Fibroblast of upper back skin (primary cell): ENCODE measurements at regions not wholly inside any gene's neighbourhood (a gene's known extent, or its start where the extent isn't known, plus 50 kb on each side); places are given as distances from the start of the nearest gene placed in this dataset.

Experiments
- DNase-seq: peaks from one replicate; pipeline ENCODE4 v3.0.0-alpha.2; 2013

DNA sequence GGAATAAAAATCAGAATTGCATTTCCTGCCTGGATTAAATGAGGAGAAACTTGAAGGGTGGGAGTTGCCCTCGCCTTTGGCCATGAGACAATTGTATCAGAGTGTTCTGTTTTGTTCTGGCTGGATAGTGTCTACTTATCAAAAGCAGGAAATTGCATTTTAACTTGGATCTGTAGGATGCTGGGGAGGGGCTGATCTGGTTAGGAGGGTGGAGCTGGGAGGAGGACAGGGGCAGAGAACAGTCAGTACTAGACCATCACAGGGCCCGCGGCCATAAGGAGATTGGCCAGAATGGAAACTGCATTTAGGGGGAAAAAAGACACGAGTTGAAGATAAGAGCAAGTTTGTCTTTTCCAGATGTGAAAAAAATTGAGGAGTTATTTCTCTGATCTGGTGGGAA is 199.1 kb upstream of the POU3F3 start:
- no peak for DNase-seq

DNA sequence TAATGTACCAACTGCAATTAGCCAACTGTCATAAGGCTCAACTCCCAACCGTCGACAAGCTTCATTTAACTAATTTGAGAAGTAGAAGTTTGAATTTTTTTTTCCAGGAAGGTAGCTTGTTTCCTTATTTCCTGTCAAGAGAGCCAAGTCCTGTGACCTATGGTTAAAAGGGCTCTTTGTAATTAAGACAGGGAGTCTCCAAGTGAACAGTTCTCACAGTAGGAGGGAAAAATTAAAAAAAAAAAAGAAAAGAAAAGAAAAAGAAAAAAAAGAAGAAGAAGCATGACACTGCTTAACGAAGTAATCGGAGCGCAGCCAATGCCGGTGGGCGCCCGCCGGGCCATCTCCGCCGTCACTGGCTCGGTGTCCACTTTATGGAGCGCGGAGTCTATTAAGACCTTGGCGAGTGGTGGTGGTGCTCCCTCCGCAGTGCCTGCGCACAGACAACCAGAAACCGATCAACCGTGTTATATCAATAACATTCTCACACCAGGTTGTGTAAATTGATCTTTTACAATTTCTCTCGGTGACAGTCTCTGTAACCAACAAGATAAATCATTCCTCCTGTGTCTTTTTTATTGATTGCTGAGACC is 197.2 kb upstream of the POU3F3 start:
- DNase-seq = no peak

DNA sequence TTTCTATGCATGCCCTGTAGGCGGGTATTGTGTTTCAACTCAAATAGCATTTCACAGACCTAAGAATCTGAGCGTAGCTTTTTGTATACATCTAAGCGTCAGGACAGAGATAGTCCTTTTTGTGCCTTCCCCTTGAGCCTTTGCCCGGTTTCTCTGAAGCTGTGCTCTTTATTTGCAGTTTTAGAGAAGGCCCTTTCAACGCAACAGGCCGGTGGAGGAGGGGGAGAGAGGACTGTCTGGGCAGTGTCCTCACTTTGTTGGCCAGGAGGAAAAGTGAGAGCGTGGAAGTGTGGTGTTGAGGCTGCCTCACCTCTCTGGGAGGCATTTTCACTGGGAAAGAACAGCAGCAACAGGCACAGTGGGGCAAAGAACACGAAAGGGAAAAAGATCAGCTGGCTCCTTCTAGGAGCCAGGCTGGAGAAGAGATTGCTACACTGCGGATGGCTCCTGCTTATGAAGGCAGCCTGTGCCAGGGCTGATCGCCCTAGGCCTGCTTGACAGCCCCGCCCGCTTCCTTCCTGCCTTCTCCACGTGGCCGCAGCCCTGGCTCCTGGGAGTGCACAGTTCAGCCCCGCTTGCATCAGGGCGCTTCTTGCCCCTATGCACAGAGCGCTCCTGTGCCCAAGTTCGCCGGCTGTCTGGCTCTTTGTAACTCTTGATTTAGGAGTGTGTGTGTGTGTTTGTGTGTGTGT is 195.6 kb upstream of the POU3F3 start:
- no peak for DNase-seq

DNA sequence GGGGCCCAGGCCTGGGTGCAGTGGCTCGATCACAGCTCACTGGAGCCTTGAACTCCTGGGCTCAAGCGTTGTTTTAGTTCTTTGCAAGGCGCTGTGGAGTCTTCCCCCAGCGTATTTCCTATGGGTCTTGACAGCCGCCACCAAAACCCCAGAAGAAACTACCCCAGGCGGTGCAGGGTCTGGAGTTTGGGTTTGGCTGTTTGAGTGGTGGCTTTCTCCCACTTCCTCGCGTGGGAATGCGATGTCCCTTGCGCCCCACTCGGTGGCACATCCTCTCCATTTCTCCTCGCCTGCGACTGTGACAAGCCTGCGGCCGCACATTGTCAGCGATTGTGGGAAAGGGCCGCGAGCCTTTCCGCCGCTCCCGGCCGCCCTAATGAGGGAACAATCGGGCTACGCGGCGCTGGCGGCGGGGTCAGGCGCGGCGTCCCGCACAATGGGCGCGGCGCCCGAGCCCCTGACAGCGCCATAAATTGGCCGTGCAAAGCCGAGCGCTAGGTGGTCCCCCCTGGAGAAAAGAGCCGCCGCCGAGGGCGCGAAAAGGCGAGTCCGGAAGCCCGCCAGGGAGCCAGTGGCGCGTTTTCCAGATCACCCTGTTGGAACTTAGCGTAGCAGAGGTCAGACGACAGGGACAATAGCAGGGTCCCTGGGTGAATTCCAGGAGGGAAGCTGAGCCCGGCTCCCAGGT is 194.9 kb upstream of the POU3F3 start:
- no peak for DNase-seq

DNA sequence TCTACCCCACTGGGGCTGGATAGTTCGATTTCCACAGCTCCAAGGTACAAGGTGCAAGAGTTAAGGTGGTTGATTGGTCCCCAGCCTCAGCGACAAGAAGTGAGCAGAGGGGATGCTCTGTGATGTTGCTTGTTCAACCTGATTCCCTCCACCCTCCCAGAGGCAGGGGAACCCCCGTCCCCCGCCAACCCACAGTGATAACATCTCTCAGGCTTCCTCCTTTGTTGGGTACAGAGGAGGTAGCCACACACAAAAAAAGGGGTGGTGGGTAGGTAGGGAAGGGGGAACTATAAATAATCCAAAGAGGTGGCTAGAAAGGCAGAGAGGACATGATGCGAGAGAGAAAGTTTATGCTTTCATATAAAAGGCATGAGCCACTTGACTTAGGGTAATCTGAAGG is 192.9 kb upstream of the POU3F3 start:
- DNase-seq = no peak

DNA sequence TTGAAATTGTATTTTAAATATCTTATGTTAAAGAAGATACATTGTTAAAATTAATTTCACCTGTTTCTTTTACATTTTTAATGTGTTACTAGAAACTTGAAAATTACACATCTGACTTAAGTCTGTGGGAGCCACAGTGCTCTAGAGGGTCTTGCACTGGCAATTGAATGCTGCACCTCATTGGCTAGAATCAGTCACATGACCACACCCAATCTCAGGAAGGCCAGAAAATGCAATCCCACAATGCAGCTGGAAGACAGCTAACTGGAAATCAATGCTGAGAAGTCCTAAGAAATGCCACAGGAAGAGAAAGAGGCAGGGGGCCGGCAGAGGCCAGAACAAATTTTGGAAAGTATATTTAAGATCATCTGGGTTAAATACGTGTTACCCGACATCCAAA is 189.2 kb upstream of the POU3F3 start:
- DNase-seq = no peak

DNA sequence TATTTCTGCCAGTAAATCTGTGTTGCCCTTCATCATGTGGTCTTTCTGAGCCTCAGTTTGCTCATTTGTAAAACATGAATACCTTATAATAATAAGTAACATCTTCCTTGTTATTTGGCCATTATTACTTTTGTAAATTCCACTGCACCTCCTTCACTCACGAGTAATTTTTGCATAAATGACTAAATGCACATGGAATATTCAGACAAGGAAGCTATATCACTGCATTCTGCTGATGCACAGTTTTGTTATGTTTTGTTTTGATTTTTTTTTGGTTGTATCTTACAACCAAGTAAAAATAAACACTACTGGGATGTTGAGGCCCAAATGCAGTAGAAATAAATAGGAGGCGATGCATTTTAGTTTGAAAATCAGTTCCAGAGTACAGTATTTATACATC is 185.3 kb upstream of the POU3F3 start:
- no peak for DNase-seq

DNA sequence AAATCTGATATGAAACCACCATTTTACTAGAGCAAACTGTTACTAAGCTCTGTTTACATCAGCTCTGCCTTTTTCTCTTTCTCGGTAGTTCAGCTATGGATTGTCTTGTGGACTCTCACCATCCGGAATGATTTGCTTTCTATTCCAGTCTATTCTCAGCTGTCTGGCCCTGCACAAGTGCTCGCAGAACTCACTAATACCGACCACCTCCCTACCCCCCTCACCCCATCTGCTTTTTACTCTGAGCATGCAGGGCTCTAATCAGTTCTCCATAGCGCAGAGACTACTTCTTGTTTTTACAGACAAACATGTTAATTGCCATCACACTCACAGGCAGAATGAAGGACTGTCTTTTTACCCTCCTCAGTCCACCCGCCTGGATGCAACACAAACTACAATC is 180.7 kb upstream of the POU3F3 start:
- no peak for DNase-seq

DNA sequence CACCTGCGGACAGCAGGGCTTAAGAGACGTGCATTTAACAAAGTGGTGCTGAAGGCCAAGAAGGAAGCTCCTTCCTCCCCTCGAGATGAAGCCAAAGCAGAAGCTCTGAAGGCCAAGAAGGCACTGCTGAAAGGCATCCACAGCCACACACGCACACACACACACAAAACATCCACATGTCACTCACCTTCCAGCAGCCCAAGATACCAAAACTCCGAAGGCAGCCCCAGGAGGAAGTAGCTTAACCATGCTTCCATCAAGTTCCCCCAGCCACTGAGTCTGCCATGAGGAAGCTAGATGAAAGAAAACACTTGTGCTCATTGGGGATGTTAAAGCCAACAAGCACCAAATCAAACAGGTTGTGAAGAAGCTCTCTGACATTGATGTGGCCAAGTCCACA is 175.7 kb upstream of the POU3F3 start:
- DNase-seq = no peak

DNA sequence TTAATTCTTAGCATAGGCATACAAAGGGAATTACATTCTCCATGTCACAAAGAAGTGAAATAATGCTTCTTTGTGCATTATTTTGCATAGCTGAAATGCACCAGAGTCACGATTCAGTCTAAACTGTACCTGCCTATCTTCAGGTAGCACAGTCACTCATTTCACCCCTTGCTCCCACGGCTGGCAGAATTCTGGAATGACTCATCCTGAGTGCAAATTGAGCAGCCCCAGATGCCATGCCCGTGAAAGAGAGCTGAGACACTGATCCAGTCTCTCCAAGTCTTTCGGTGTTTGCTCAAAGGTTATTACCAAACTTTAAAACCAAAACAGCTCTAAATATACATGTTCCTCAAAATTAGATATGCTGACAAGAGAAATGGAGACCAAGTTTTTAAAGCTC is 168.3 kb upstream of the POU3F3 start:
- DNase-seq = no peak

DNA sequence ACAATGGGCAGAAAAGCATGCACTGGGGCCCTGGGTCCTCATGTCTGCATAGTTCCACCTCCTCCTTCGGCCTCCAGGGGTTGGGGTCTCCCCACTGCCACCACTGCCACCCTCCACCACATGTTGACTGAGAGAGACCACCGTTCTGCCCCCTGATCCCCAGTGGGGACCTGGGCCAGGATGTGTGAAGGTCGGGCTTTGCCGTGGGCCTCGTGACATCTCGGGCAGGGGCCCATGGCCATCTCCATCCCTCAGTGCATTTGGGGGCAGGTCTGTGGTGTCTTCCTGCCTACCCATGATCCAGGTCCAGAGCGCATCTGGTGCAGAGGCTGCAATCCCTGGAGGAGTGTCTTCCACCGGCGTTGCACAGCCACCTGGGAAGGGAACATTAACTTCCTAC is 166.8 kb upstream of the POU3F3 start:
- no peak for DNase-seq

DNA sequence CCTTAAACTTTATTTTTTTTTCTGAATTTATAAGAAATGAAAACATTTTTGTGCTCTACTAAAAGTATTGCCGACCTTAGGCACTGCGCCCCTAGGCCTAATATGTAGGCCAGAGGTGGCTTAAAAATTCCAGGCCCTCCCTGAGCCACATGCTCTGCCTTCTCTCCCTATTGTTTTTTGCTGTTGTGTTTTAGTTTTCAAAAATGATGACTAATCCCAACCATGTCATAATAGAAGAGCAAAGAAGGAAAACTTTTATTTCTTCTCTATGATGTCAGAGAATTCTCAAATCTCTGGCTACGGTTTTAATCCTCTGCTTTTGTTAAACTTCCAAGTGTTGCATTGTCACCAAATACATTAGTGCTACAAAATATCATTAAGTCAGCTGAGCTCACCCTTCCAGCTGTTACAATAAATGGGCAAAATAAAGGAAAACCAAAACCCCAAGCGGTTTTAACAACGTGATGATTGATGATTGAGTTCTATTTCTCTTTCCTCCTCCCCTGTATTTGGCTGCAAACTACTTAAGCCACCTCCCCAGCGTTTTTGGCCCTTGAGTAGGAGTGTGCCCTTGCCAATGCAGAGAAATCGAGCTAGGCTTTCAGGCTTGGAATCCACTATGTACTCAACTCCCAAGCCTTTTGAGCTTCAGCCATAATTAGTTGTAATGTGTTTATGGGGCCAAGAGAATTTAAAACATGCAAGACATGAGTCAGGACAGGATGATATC is 163.5 kb upstream of the POU3F3 start:
- peak; percentile 2 for DNase-seq

DNA sequence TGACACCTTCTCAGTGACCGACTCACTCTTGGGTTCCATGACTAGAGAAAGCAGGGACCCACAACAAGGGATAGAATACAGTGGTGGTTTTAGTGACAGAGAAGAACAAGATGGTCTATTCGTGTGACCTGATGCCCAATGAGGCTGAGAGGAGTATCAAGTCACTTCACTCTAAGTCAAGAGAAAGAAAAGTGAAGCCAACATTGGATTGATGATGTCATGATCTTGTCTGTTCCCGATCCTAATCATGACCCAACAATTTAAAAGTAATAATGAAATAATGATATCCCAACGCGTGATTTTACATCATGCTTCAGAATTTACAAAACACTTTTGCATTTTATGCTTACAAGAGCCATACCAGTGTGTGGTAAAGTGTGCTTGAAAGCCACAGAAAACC is 155.6 kb upstream of the POU3F3 start:
- no peak for DNase-seq

DNA sequence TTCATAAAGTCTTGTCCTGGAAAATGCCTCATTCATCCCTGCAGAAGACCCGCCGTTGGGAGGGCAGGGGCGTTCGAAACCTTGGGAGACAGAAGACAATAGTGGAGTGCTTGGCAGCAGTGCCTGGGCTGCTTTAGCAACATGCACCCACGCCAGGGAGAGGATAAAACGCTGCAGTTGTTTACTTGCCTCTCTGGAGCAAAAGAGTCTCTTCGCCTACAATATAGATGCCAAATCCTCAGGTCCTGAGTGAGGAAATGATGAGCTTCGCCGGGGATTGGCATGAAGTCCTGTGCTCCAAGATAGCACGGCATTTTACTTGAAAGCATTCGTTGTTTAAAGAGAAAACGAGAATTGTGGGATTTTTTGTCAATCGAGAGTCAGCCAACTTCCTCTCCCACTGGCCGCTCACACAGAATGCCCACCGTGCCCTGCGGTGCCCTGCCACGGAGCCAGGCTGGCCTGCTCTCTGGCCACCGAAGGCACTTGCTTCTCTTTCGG is 152.5 kb upstream of the POU3F3 start:
- DNase-seq = no peak

DNA sequence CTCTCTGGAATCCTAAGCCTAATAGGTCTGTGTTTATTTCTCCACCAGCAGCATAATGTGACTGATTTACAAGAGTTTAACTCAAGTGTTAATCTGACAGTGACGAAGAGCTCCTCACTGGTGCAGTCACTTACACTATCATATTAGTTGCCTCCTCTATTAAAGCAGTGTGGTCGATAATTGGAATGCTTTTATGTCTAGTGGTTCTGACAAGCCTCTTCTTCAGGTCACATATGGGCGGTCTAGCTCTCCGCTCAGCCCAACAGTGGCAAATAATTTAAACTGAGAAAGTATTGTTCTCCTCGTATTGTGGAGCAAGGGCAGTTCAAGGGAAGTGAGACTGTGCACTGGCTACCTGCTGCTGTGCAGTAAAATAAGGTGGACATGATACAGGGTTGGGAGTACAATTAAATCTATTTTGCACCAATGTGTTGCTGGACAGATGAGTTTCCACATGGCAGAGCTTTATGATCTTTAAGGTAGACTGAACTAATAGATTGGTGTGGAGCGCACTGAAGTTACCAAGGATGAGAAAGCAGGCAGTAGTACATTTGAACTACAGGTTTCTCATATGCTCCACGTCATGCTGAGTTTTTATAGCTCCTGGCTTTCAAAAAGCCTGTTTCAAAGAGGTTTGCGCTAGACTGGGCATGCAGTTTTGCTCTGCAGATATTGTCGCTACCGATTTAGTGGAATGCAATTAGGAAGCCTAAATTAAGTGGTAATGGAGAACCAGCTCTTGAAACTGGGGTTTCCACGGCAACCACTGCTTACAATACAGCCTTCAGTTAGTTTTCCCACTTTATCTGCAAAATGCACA is 151.7 kb upstream of the POU3F3 start:
- DNase-seq = no peak

DNA sequence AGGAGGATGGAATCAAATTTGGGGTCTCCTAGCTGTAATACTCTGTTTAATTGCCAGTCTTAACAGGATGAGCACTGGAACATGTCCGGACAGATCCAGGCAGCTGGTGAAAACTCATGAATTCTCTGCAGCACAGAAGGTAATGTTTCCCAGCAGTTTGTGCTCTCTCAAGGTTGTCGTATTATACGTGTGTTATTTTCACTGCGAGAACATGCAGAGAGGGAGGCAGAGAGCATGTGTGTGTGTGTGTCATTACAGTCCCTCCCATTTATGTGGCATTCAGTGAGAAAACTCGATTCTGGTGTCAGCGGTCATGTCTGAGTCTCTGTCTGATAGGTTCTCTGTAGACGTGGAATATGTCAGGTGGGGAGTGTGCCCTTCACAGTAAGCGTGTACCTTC is 150.2 kb upstream of the POU3F3 start:
- DNase-seq = no peak

DNA sequence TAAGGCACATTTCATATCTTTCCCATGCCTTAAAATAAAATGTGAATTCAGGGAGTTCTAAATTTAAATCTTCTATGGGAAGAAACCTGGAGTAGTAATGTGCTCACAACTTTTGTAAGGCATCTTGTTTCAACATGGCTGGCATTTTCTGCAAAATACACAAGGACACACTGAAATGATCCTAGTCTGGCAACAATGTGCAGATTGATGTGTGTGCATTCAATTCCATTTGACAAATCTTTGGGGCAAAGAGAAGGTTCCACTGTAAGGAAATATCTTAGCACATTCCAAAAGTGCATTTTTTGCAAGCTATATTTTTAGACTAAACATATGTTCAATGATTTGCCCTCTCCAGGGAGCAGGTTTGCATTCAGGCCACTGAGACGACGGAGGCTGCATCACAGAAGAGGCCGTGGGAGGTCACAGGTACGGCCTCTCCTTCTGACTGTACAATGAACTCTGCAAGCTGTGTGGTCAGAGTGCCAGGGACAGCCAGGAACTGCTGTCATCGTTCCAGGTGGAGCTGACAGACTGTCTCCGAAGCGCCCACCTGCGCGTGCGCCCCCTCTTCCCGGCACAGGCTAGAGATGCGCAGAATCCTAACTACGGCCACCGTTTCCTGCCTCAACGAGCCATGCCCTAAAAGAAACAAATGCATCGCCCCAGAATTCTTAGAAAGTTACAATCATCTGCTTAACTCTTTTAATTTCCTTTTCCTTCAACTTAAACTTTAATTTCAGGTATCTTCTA is 149.2 kb upstream of the POU3F3 start:
- no peak for DNase-seq

DNA sequence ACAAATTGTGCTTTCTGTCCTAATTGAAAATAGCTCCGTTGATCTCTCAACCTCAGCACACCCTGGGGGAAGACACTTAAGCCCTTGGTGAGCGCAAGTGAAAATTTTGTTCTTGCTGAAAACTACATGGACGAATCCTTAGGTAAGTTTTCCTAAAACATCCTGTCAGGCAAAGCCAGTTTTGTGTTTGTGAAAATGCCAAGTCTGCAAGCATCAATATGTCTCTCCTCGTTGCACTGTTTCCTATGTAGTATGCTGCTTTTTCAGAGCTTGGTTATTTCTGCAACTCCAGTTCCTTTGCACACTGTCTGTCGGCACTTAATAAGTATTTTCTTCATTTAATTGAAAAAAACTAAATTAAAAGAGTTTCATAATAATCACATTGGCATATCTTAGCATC is 146.9 kb upstream of the POU3F3 start:
- DNase-seq = no peak

DNA sequence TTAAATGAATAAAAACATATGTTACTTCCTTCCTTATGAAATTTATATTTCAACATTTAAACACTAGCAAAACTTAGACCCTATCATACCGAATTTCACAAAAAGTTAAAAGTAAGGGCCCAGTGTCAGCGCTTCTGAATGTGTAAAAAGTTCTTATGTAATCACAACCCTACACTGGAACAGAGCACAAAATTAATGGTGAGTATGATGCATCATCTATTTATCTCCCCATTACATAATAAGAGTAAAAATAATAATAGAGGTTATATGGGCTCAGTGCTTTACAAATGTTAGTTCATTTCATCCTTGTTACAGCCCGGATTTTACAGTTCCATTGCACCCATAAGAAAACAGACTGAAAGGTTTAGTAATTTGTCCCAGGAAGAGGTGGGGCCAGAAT is 144.9 kb upstream of the POU3F3 start:
- DNase-seq = no peak

DNA sequence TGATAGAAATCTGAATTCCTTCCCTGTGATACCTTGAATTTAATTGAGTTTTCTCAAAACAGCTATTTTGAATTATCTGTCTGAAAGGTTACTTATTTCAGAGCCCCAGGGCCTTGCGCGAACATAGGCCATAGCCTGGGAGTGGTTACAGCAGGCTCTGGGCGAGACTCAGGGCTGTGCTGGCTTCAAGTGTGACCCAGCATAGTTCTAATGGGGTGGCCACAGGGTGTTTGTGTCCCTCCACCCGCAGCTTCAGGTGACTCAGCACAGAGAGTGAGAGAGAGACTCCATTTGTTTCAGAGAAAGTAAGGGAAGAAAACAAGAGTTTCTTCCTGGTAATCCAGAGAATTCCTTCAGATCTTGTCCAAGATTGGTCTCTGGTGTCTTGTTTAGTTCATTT is 137.9 kb upstream of the POU3F3 start:
- no peak for DNase-seq

DNA sequence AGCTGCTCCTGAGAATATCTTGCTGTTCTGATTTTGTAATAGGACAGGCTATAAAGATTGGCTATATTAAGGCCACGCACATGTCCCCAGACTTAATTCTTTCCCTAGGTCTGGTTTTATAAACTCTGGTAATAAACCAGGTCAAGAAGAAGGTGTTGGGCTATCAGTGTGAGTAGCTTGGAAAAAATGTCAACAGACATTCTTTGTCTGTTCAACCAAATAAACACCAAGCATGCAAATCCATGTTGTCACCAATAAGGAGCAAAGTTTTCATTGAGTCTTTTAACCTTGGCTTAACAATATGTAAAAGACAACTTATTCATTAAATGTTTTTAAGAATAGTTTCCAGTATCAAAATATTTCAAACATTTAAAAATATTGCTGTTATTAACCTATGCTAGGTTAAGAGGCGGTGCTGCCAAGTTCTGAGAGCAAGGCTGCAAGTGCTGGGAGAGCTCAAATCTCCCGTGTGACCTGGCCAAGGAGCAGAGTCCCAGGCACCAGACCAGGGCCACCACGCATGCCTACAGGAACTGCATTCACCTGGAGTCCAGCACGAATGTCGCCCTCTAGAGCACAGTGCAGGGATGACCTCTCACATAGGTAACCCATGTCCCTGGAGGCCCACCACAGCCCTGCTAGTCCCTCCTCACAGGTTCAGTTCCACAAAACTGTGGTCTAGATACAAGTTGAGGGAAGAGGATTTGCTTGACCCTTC is 120.5 kb upstream of the POU3F3 start:
- no peak for DNase-seq
